ENCODE measurements at regions not wholly inside any gene's neighbourhood (a gene's known extent, or its start where the extent isn't known, plus 50 kb on each side); places are given as distances from the start of the nearest gene placed in this dataset.

GRCh38 chr2:133768256-133768655, 200.0 kb upstream of the NCKAP5 start:
- H4K20me1 ChIP-seq (ENCODE audit: control insufficient read depth, insufficient read depth, low read depth, low read length) = no peaks in the 10 kb centered on the region
- H3K27me3 ChIP-seq (ENCODE audit: control insufficient read depth, low read length) = no peaks in the 10 kb centered on the region; the same call in 1 of the 2 replicates
- H3F3A ChIP-seq (ENCODE audit: control insufficient read depth, insufficient read depth) = no peaks in the 10 kb centered on the region
- H3K4me3 ChIP-seq (ENCODE audit: low read length) = no peak overlapping the region
- no peaks in the 10 kb centered on the region for H3K79me2 ChIP-seq (ENCODE audit: control insufficient read depth, low read length)
- H3K36me3 ChIP-seq (ENCODE audit: control insufficient read depth, low read length) = no peaks in the 10 kb centered on the region
- no peak overlapping the region for H3K27ac ChIP-seq (ENCODE audit: low read depth, low read length)
- no peaks in the 10 kb centered on the region for H3K9me2 ChIP-seq (replicated peaks; ENCODE audit: control insufficient read depth, low read length)
- no peaks in the 10 kb centered on the region for H3K4me1 ChIP-seq (ENCODE audit: control insufficient read depth, low read length)
- TF ChIP-seq EZH2phosphoT487 (IDR thresholded peaks at IDR 0.05; ENCODE audit: borderline replicate concordance, low read length) = no peak
- TF ChIP-seq CTCF (IDR thresholded peaks at IDR 0.05; ENCODE audit: low read depth, low read length, poor library complexity, severe bottlenecking) = no peak
- no peak overlapping the region for H3K4me2 ChIP-seq (ENCODE audit: low read length)
- H3K9me3 ChIP-seq (ENCODE audit: control insufficient read depth, insufficient read depth, low read length) = no peaks in the 10 kb centered on the region

- Histone ChIP-seq H3K27ac (ENCODE audit: low read depth, low read length) (no peak overlapping the region), H3K27me3 (ENCODE audit: control insufficient read depth, low read length) (no peaks in the 10 kb centered on the region; the same call in 1 of the 2 replicates), H3K4me2 (ENCODE audit: low read length) (no peak overlapping the region), H3K9me2 (replicated peaks; ENCODE audit: control insufficient read depth, low read length) (no peaks in the 10 kb centered on the region), H3K4me3 (ENCODE audit: low read length) (no peak overlapping the region), H4K20me1 (ENCODE audit: control insufficient read depth, insufficient read depth, low read depth, low read length) (no peaks in the 10 kb centered on the region), H3K36me3 (ENCODE audit: control insufficient read depth, low read length) (no peaks in the 10 kb centered on the region), H3K79me2 (ENCODE audit: control insufficient read depth, low read length) (no peaks in the 10 kb centered on the region), H3K4me1 (ENCODE audit: control insufficient read depth, low read length) (no peaks in the 10 kb centered on the region), H3K9me3 (ENCODE audit: control insufficient read depth, insufficient read depth, low read length) (no peaks in the 10 kb centered on the region), H3F3A (ENCODE audit: control insufficient read depth, insufficient read depth) (no peaks in the 10 kb centered on the region)
- TF ChIP-seq CTCF (IDR thresholded peaks at IDR 0.05; ENCODE audit: low read depth, low read length, poor library complexity, severe bottlenecking) = no peak
- TF ChIP-seq EZH2phosphoT487 (IDR thresholded peaks at IDR 0.05; ENCODE audit: borderline replicate concordance, low read length) = no peak
These were observed 200.6 kb upstream of the NCKAP5 start for GRCh38 chr2:133768658-133769435.

GRCh38 chr2:133773854-133774653, 205.8 kb upstream of the NCKAP5 start:
- Histone ChIP-seq H3K36me3 (ENCODE audit: control insufficient read depth, low read length) (no peaks in the 10 kb centered on the region), H3K79me2 (ENCODE audit: control insufficient read depth, low read length) (no peaks in the 10 kb centered on the region), H3K9me2 (replicated peaks; ENCODE audit: control insufficient read depth, low read length) (no peaks in the 10 kb centered on the region), H3K9me3 (ENCODE audit: control insufficient read depth, insufficient read depth, low read length) (no peaks in the 10 kb centered on the region), H3K4me3 (ENCODE audit: low read length) (no peak overlapping the region), H3K27ac (ENCODE audit: low read depth, low read length) (no peak overlapping the region), H3K4me2 (ENCODE audit: low read length) (no peak overlapping the region), H3K4me1 (ENCODE audit: control insufficient read depth, low read length) (no peaks in the 10 kb centered on the region), H3K27me3 (ENCODE audit: control insufficient read depth, low read length) (peaks cover 2% of the 10 kb centered on the region), H3F3A (ENCODE audit: control insufficient read depth, insufficient read depth) (no peaks in the 10 kb centered on the region), H4K20me1 (ENCODE audit: control insufficient read depth, insufficient read depth, low read depth, low read length) (no peaks in the 10 kb centered on the region)
- TF ChIP-seq CTCF (IDR thresholded peaks at IDR 0.05; ENCODE audit: low read depth, low read length, poor library complexity, severe bottlenecking) (no peak), EZH2phosphoT487 (IDR thresholded peaks at IDR 0.05; ENCODE audit: borderline replicate concordance, low read length) (no peak)

All from DOHH2 (cell line).